ENCODE measurements at regions not wholly inside any gene's neighbourhood (a gene's known extent, or its start where the extent isn't known, plus 50 kb on each side); places are given as distances from the start of the nearest gene placed in this dataset.

DNA sequence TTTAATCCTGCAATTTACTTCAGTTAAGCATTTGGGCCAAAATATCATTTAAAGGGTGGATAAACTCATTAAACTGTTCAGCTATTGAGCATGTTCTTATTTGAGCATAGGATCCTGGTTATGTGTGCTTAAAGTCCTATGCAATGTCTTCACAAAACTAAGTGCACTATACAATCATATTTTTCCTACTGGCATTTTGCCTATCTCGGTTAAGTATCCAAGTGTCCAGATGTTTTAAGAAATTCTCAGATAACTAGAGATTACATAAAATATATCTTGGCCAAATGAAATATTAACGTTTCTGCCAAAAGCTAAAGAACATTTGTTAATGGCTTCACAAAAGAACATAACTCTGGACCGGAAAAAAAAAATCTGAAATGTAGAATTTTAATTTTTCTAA is 250.8 kb upstream of the LRFN5 start:
- TF ChIP-seq, protein P1, sequence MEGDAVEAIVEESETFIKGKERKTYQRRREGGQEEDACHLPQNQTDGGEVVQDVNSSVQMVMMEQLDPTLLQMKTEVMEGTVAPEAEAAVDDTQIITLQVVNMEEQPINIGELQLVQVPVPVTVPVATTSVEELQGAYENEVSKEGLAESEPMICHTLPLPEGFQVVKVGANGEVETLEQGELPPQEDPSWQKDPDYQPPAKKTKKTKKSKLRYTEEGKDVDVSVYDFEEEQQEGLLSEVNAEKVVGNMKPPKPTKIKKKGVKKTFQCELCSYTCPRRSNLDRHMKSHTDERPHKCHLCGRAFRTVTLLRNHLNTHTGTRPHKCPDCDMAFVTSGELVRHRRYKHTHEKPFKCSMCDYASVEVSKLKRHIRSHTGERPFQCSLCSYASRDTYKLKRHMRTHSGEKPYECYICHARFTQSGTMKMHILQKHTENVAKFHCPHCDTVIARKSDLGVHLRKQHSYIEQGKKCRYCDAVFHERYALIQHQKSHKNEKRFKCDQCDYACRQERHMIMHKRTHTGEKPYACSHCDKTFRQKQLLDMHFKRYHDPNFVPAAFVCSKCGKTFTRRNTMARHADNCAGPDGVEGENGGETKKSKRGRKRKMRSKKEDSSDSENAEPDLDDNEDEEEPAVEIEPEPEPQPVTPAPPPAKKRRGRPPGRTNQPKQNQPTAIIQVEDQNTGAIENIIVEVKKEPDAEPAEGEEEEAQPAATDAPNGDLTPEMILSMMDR (IDR thresholded peaks at IDR 0.05) = no peak
- no peak for TF ChIP-seq POLR2A (IDR thresholded peaks at IDR 0.05)
